ENCODE measurements at regions not wholly inside any gene's neighbourhood (a gene's known extent, or its start where the extent isn't known, plus 50 kb on each side); places are given as distances from the start of the nearest gene placed in this dataset.

GRCh38 chr19:5246554-5247155 is 94.0 kb downstream of the PTPRS start (continued):
- TF ChIP-seq ZSCAN5A (CRISPR knock-in tag; IDR thresholded peaks at IDR 0.05; ENCODE audit: borderline replicate concordance) (no peak), ZNF782 (CRISPR knock-in tag; IDR thresholded peaks at IDR 0.05; ENCODE audit: borderline replicate concordance) (no peak), RFXAP (CRISPR knock-in tag; IDR thresholded peaks at IDR 0.05; ENCODE audit: borderline replicate concordance) (no peak), CBFB (CRISPR knock-in tag; IDR thresholded peaks at IDR 0.05) (no peak), ETV5 (CRISPR knock-in tag; IDR thresholded peaks at IDR 0.05; ENCODE audit: borderline replicate concordance) (no peak), PHF21A (CRISPR knock-in tag; IDR thresholded peaks at IDR 0.05) (no peak), ATAD3A (CRISPR knock-in tag; IDR thresholded peaks at IDR 0.05) (no peak), RCOR2 (CRISPR knock-in tag; IDR thresholded peaks at IDR 0.05) (no peak), DRAP1 (CRISPR knock-in tag; IDR thresholded peaks at IDR 0.05) (no peak)
- TF ChIP-seq, protein P1, sequence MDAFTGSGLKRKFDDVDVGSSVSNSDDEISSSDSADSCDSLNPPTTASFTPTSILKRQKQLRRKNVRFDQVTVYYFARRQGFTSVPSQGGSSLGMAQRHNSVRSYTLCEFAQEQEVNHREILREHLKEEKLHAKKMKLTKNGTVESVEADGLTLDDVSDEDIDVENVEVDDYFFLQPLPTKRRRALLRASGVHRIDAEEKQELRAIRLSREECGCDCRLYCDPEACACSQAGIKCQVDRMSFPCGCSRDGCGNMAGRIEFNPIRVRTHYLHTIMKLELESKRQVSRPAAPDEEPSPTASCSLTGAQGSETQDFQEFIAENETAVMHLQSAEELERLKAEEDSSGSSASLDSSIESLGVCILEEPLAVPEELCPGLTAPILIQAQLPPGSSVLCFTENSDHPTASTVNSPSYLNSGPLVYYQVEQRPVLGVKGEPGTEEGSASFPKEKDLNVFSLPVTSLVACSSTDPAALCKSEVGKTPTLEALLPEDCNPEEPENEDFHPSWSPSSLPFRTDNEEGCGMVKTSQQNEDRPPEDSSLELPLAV (CRISPR knock-in tag; conservative IDR thresholded peaks at IDR 0.05; ENCODE audit: low read depth), result no peak

All from HepG2 (cell line).